Activated CD4-positive, alpha-beta memory T cell treated with anti-CD3 and anti-CD28 coated beads for 36 hours (primary cell): ENCODE measurements at regions not wholly inside any gene's neighbourhood (a gene's known extent, or its start where the extent isn't known, plus 50 kb on each side); places are given as distances from the start of the nearest gene placed in this dataset.
A peak's percentile ranks its signal among the peaks of the same experiment; 100 is the strongest.

Source experiments
- CTCF ChIA-PET: fragments of 350-600 bp; sonication (Branson Sonifier 250); formaldehyde crosslinking; loops from one replicate; lab custom pipeline; 2021; ENCODE audit warnings: antibody characterized with exemption, inconsistent platforms; lab: Charles Lee
- POLR2A ChIA-PET: fragments of 350-600 bp; sonication (Branson Sonifier 250); formaldehyde crosslinking; loops from one replicate; lab custom pipeline; 2021; ENCODE audit warnings: antibody characterized with exemption; lab: Charles Lee
- DNase-seq: peaks from one replicate; pipeline ENCODE4 v3.0.0-alpha.2; 2020
- H3K27ac Mint-ChIP-seq: one replicate; pipeline ENCODE4 v1.8.0; 2021; ENCODE audit warnings: mixed read lengths
- H3K27me3 Mint-ChIP-seq: one replicate; pipeline ENCODE4 v1.8.0; 2021; ENCODE audit warnings: mixed read lengths
- H3K36me3 Mint-ChIP-seq: one replicate; pipeline ENCODE4 v1.8.0; 2021; ENCODE audit warnings: mixed read lengths
- H3K4me1 Mint-ChIP-seq: one replicate; pipeline ENCODE4 v1.8.0; 2021; ENCODE audit warnings: low read depth, mixed read lengths
- H3K4me3 Mint-ChIP-seq: one replicate; pipeline ENCODE4 v1.8.0; 2021; ENCODE audit warnings: mild to moderate bottlenecking, mixed read lengths
- H3K9me3 Mint-ChIP-seq: one replicate; pipeline ENCODE4 v1.8.0; 2021; ENCODE audit warnings: mixed read lengths
- intact Hi-C: fragments of 100-400 bp; cut with micrococcal nuclease; formaldehyde crosslinking; loops from one replicate; pipeline ENCODE4 v1.15.1; 2023

DNA sequence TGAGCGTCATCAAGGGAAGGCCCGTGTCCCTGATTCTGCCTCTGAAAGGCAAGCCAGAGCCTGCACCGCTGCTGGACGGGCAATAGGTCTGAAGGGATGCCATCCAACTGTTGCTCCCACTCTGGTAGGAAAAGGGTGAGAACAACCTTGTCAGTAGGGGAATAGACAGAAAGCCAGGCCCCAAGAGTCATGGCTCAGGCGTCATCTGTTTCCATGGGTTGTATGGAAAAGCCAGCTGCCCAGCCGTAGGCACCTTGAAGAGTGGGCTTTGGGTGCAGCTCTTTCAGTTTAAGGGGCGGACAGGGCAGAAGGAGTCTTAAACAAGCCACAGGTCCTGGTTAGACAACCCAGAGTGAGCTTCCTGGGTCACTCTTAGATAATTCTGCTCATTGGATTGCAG is 66.5 kb downstream of the RNF6 start:
- H3K36me3 Mint-ChIP-seq = no peaks in the 10 kb centered on the region
- no peaks in the 10 kb centered on the region for H3K9me3 Mint-ChIP-seq
- CTCF ChIA-PET = no interaction called here
- no peak for DNase-seq
- H3K27ac Mint-ChIP-seq = no peak overlapping the region
- intact Hi-C loops = no loop called here
- H3K27me3 Mint-ChIP-seq = peaks cover 6% of the 10 kb centered on the region
- H3K4me3 Mint-ChIP-seq = no peak overlapping the region
- POLR2A ChIA-PET = no interaction called here
- no peaks in the 10 kb centered on the region for H3K4me1 Mint-ChIP-seq

DNA sequence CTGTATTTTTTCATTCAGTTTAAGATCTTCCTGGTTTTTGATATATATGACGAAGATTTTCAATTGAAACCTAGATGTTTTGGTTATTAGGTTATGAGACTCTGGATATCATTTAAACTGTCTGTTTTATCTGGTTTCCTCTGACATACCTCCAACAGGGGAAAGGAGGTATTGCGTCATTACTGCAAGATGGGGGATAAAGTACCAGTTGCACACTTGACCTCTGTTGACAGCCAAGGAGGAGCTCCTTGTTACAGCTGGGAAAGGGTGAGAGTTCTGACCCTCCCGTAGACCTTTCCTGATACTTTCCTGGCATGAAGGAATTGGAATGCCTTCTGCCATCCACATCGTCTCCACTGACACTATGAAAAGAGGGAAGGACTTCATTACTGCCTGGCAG is 82.0 kb upstream of the SHISA2 start:
- Mint-ChIP-seq H3K9me3 (no peaks in the 10 kb centered on the region), H3K27ac (no peak overlapping the region), H3K4me1 (no peaks in the 10 kb centered on the region), H3K4me3 (no peak overlapping the region), H3K27me3 (peaks cover 8% of the 10 kb centered on the region), H3K36me3 (no peaks in the 10 kb centered on the region)
- ChIA-PET POLR2A (no interaction called here), CTCF (no interaction called here)
- intact Hi-C loops = no loop called here
- DNase-seq = no peak

DNA sequence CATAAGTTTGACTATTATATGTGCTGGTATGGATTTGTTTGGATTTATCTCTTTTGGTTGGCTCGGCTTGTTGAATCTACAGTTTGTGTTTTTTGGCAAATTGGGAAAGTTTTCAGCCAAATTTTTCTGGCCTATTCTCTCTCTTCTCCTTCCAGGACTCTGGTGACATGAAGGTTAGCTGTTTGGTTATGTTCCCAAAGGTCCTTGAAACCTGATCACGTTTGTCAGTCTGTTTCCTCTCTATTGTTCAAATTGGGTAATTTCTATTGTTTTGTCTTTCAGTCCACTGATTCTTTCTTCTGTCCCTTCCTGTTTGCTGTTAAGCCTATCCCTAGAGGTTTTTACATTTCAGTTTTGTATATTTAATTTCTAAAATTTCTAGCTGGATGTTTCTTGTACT is 81.5 kb upstream of the SHISA2 start:
- DNase-seq = no peak
- H3K4me3 Mint-ChIP-seq = no peak overlapping the region
- no peaks in the 10 kb centered on the region for H3K36me3 Mint-ChIP-seq
- no peak overlapping the region for H3K27ac Mint-ChIP-seq
- ChIA-PET CTCF (no interaction called here), POLR2A (no interaction called here)
- no peaks in the 10 kb centered on the region for H3K9me3 Mint-ChIP-seq
- H3K27me3 Mint-ChIP-seq = peaks cover 8% of the 10 kb centered on the region
- no peaks in the 10 kb centered on the region for H3K4me1 Mint-ChIP-seq
- intact Hi-C loops = no loop called here

DNA sequence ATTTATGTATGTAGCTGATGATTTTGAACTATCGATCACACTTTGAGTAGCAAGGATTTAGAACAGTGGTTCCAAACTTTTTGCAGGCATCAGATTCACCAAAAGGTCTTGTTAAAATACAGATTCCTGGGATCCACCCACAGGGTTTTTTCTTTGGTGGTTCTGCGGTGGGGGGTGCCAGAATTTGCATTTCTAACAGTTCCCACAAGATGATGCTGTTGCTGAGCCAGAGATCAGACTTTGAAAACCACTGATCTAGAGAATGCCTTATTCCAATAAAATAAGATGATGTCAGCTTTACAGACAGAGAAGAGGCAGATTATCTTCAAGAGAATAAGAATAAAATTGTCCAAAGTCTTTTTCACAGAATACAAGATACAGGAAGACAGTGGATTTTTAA is 80.9 kb upstream of the SHISA2 start:
- Mint-ChIP-seq H3K27me3 (peaks cover 8% of the 10 kb centered on the region), H3K36me3 (no peaks in the 10 kb centered on the region), H3K4me1 (no peaks in the 10 kb centered on the region), H3K4me3 (no peak overlapping the region), H3K9me3 (no peaks in the 10 kb centered on the region), H3K27ac (no peak overlapping the region)
- intact Hi-C loops = no loop called here
- ChIA-PET POLR2A (no interaction called here), CTCF (no interaction called here)
- DNase-seq = peak; percentile 10

DNA sequence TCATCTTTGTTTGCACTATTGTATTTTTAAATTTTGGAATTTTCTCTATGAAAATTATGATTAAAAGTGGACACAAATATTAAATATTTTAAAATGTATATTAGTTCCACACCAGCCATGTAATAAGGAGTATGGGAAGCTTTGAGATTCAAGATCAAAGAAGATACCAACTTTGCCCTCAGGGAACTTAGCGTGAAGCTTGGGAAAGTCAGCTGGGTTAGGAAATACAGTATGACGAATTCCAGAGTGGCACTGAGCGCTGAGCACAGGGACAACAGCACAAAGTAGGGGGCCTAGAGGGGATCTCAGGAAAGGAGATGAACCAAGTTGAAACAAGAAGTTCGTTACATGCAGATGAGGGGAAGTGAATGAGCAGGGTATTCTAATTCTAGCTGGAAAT is 76.9 kb upstream of the SHISA2 start:
- DNase-seq = no peak
- Mint-ChIP-seq H3K4me3 (no peak overlapping the region), H3K9me3 (no peaks in the 10 kb centered on the region), H3K27me3 (peaks cover 3% of the 10 kb centered on the region), H3K36me3 (no peaks in the 10 kb centered on the region), H3K4me1 (no peaks in the 10 kb centered on the region), H3K27ac (no peak overlapping the region)
- ChIA-PET POLR2A (no interaction called here), CTCF (no interaction called here)
- intact Hi-C loops = no loop called here

DNA sequence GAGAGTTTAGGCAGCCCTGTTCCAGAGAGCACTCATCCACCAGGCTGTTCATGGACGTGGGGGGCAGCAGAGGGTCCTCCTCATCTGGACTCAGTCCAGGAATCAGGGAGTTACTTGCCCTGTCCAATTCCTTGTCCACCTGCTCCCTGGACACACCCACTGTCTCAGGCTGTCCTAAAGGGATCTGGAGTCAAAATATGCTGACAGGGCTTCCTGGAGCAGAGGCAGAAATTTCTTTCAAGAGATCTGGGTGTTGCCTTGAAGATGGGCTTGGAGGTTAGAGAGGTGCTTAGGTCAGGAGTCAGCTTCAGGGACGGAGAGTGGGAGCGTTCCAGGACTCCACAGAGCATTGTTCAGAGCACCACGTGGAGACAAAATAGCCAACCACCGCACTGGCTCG is 65.8 kb upstream of the SHISA2 start:
- Mint-ChIP-seq H3K9me3 (no peaks in the 10 kb centered on the region), H3K36me3 (no peaks in the 10 kb centered on the region), H3K27ac (no peak overlapping the region), H3K27me3 (peaks cover 9% of the 10 kb centered on the region), H3K4me3 (no peak overlapping the region), H3K4me1 (no peaks in the 10 kb centered on the region)
- ChIA-PET CTCF (no interaction called here), POLR2A (no interaction called here)
- DNase-seq = no peak
- intact Hi-C loops = no loop called here

DNA sequence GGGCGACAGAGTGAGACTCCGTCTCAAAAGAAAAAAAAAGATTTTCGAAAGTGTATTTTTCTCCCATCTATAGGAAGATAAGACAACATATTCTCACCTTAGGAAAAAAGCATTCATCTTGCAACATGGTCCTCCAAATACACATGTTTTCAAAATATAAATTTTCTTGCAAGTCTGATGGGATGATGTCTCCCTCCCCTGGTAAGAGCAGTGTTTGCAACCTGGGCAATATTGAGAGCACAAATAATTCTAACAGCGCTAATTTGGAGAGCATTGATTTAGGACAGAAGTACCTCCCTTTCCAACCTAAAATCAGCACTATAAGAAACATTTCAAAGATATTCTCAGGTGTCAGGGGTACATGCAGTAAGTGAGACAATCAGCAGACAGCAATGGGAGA is 61.0 kb upstream of the SHISA2 start:
- intact Hi-C loops = no loop called here
- H3K4me1 Mint-ChIP-seq = no peaks in the 10 kb centered on the region
- H3K27me3 Mint-ChIP-seq = peaks cover 6% of the 10 kb centered on the region
- H3K4me3 Mint-ChIP-seq = no peak overlapping the region
- ChIA-PET POLR2A (no interaction called here), CTCF (no interaction called here)
- no peaks in the 10 kb centered on the region for H3K36me3 Mint-ChIP-seq
- DNase-seq = no peak
- H3K27ac Mint-ChIP-seq = no peak overlapping the region
- no peaks in the 10 kb centered on the region for H3K9me3 Mint-ChIP-seq

DNA sequence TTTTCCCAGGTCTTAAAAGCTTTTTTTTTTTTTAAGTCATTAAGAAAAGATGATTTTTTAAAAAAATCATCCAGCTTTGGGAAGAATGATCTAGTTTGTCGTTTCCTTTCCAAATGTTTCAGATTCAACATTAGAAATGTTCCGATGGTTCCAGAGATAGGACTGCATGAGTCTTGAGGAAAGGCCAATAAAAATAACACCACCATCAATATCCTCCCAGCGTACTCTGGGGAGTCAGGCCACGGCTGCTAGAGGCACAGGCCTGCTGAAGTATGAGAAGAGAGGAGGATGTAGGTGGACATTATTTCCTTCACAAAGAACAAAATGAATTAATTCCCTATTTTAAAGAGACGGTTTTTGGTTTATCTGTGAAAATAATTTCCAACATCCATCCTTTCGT is 60.0 kb upstream of the SHISA2 start:
- H3K27ac Mint-ChIP-seq = no peak overlapping the region

More for the DNA sequence above, 60.0 kb upstream of the SHISA2 start:
- H3K36me3 Mint-ChIP-seq = no peaks in the 10 kb centered on the region
- intact Hi-C loops = no loop called here
- H3K4me1 Mint-ChIP-seq = no peaks in the 10 kb centered on the region
- CTCF ChIA-PET = interaction anchor here (0.6 kb wide), 1 partner anchor 379 kb away, joined by 4 read pairs; no protein-coding TSS in a partner anchor
- DNase-seq = no peak
- H3K27me3 Mint-ChIP-seq = peaks cover 6% of the 10 kb centered on the region
- no peak overlapping the region for H3K4me3 Mint-ChIP-seq
- POLR2A ChIA-PET = no interaction called here
- H3K9me3 Mint-ChIP-seq = no peaks in the 10 kb centered on the region
